HCT116 (cell line): ENCODE measurements at regions not wholly inside any gene's neighbourhood (a gene's known extent, or its start where the extent isn't known, plus 50 kb on each side); places are given as distances from the start of the nearest gene placed in this dataset.

Experiments used
- ATAC-seq: fragments of 200-7000 bp; cut with Tn5 transposase; 2 replicates; pipeline ENCODE4 v1.9.1; 2020; ENCODE audit warnings: mild to moderate bottlenecking, moderate library complexity
- BruUV-seq: library from RNA; stranded (reverse); fragments of 400-500 nt; replicated peaks from 2 replicates; lab custom pipeline; 2021; lab: Mats Ljungman, UMichigan
- CTCF ChIA-PET: fragments of 300-600 bp; sonication (Branson Sonifier 250); formaldehyde crosslinking; loops from one replicate; lab custom pipeline; 2021; ENCODE audit warnings: antibody characterized with exemption; lab: Charles Lee
- POLR2A ChIA-PET: fragments of 300-600, 350-600 bp; sonication (Branson Sonifier 250); formaldehyde crosslinking; loops from one replicate; lab custom pipeline; 2021; ENCODE audit warnings: antibody characterized with exemption; lab: Charles Lee
- RAD21 ChIA-PET, 2 experiments: fragments of 300-600 bp; sonication (Branson Sonifier 250); formaldehyde crosslinking; loops; one replicate each; lab custom pipeline; 2023; ENCODE audit warnings: low total read pairs in 2 of 2; ENCODE audit not compliant: uncharacterized antibody in 2 of 2, unreplicated experiment in 2 of 2, low non-redundant PET in 1 of 2; lab: Charles Lee
- DNase-seq: peaks from one replicate; pipeline ENCODE4 v3.0.0-alpha.2; 2010; ENCODE audit warnings: low read depth, low spot score
- H2AFZ ChIP-seq: fragments of 200-600 bp; shearing (Covaris generic), sonication (generic); 2 replicates; pipeline ENCODE4 v1.6.1; 2017; ENCODE audit warnings: low read depth, mixed run types, mixed read lengths, antibody characterized with exemption, low read length; ENCODE audit not compliant: poor library complexity, severe bottlenecking
- H3K27ac ChIP-seq: 2 replicates; pipeline ENCODE4 v1.5.1; 2012; ENCODE audit warnings: low read depth, low read length
- H3K27me3 ChIP-seq: fragments of 200-600 bp; sonication (generic); 2 replicates; pipeline ENCODE4 v1.6.1; 2016; ENCODE audit warnings: mixed run types, low read length, mixed read lengths; ENCODE audit not compliant: insufficient read depth
- H3K36me3 ChIP-seq, 2 experiments: fragments of 200-500 bp in 1 of 2; fragments of 200-600 bp in 1 of 2; sonication (Bioruptor generic) in 1 of 2; sonication (generic) in 1 of 2; 2 replicates each; pipeline versions ENCODE4 v1.5.1 to v1.6.1; 2014 to 2016; ENCODE audit warnings: low read length in 2 of 2, inconsistent platforms in 1 of 2, mixed read lengths in 1 of 2, mixed run types in 1 of 2; ENCODE audit not compliant: insufficient read depth in 2 of 2, control insufficient read depth in 1 of 2
- H3K4me1 ChIP-seq, 2 experiments: fragments of 200-600 bp in 1 of 2; sonication (generic) in 1 of 2; 2 replicates each; pipeline versions ENCODE4 v1.5.1 to v1.6.1; 2012 to 2017; ENCODE audit warnings: low read length in 2 of 2, inconsistent platforms in 1 of 2, mild to moderate bottlenecking in 1 of 2, mixed read lengths in 1 of 2, mixed run types in 1 of 2, moderate library complexity in 1 of 2; ENCODE audit not compliant: insufficient read depth in 2 of 2, control insufficient read depth in 1 of 2
- H3K4me2 ChIP-seq: fragments of 200-600 bp; sonication (generic); 2 replicates; pipeline ENCODE4 v1.6.1; 2017; ENCODE audit warnings: mixed run types, low read length, mixed read lengths
- H3K4me3 ChIP-seq, 2 experiments: fragments of 200-600 bp in 1 of 2; sonication (generic) in 1 of 2; replicated peaks in 1 of 2; 2 replicates each; pipeline ENCODE4 v1.5.1; 2011 to 2016; ENCODE audit warnings: low read length in 2 of 2, control low read depth in 1 of 2, low read depth in 1 of 2, mild to moderate bottlenecking in 1 of 2, mixed read lengths in 1 of 2, mixed run types in 1 of 2
- H3K79me2 ChIP-seq: fragments of 200-600 bp; sonication (generic); 2 replicates; pipeline ENCODE4 v1.6.1; 2017; ENCODE audit warnings: mild to moderate bottlenecking, mixed run types, low read length, moderate library complexity, mixed read lengths; ENCODE audit not compliant: insufficient read depth
- H3K9ac ChIP-seq: fragments of 200-600 bp; sonication (generic); 2 replicates; pipeline ENCODE4 v1.6.1; 2016; ENCODE audit warnings: low read length, mixed read lengths
- H3K9me2 ChIP-seq: fragments of 200-600 bp; sonication (generic), shearing (Covaris generic); 2 replicates; pipeline ENCODE4 v1.6.1; 2017; ENCODE audit warnings: mixed run types, mild to moderate bottlenecking, moderate library complexity; ENCODE audit not compliant: insufficient read depth
- H3K9me3 ChIP-seq, 2 experiments: fragments of 200-500 bp in 1 of 2; fragments of 200-600 bp in 1 of 2; sonication (Bioruptor generic) in 1 of 2; sonication (generic) in 1 of 2; 2 replicates each; pipeline ENCODE4 v1.6.1; 2014 to 2017; ENCODE audit warnings: low read length in 2 of 2, mixed read lengths in 2 of 2, inconsistent platforms in 1 of 2, low read depth in 1 of 2, mild to moderate bottlenecking in 1 of 2, mixed run types in 1 of 2, moderate library complexity in 1 of 2; ENCODE audit not compliant: control insufficient read depth in 1 of 2, insufficient read depth in 1 of 2
- H4K20me1 ChIP-seq: fragments of 200-600 bp; sonication (generic), shearing (Covaris generic); 2 replicates; pipeline ENCODE4 v1.6.1; 2017; ENCODE audit warnings: mixed run types, mild to moderate bottlenecking, moderate library complexity; ENCODE audit not compliant: insufficient read depth
- ATF3 ChIP-seq: IDR thresholded peaks from 2 replicates; pipeline ENCODE4 v1.6.1; 2012
- CBX3 ChIP-seq: IDR thresholded peaks from 2 replicates; pipeline ENCODE4 v1.6.1; 2012; ENCODE audit warnings: low read depth
- EGR1 ChIP-seq: IDR thresholded peaks from 2 replicates; pipeline ENCODE4 v1.6.1; 2012; ENCODE audit warnings: low read depth
- ELF1 ChIP-seq: IDR thresholded peaks from 2 replicates; pipeline ENCODE4 v1.6.1; 2012; ENCODE audit warnings: low read depth, borderline replicate concordance
- EZH2 ChIP-seq: fragments of 200-600 bp; sonication (generic); IDR thresholded peaks from 2 replicates; pipeline ENCODE4 v1.6.1; 2017; ENCODE audit warnings: antibody characterized with exemption, mixed run types
- FOSL1 ChIP-seq: IDR thresholded peaks from 2 replicates; pipeline ENCODE4 v1.6.1; 2012; ENCODE audit warnings: low read depth
- JUND ChIP-seq: IDR thresholded peaks from 2 replicates; pipeline ENCODE4 v1.6.1; 2012
- MAX ChIP-seq: IDR thresholded peaks from 2 replicates; pipeline ENCODE4 v1.6.1; 2012
- POLR2AphosphoS5 ChIP-seq: IDR thresholded peaks from 2 replicates; pipeline ENCODE4 v1.6.1; 2011; ENCODE audit warnings: mild to moderate bottlenecking, low read depth, low read length, moderate library complexity
- RAD21 ChIP-seq: IDR thresholded peaks from 2 replicates; pipeline ENCODE4 v1.6.1; 2012; ENCODE audit warnings: low read depth, mild to moderate bottlenecking
- SIN3A ChIP-seq: IDR thresholded peaks from 2 replicates; pipeline ENCODE4 v1.6.1; 2012; ENCODE audit warnings: low read depth
- ZBTB33 ChIP-seq: IDR thresholded peaks from 2 replicates; pipeline ENCODE4 v1.6.1; 2011; ENCODE audit warnings: mild to moderate bottlenecking, low read length, moderate library complexity; ENCODE audit not compliant: insufficient replicate concordance; ENCODE audit errors: extremely low read depth
- ZNF274 ChIP-seq: fragments of 200-500 bp; sonication (Bioruptor generic); IDR thresholded peaks from 2 replicates; pipeline ENCODE4 v1.6.1; 2014; ENCODE audit warnings: mild to moderate bottlenecking, low read depth, low read length, inconsistent platforms
- intact Hi-C: fragments of 100-400 bp; cut with micrococcal nuclease; formaldehyde crosslinking; loops from 2 replicates; pipeline ENCODE4 v1.10.0; 2022

- H3K4me2 ChIP-seq: no peak overlapping the region
- H3K9me2 ChIP-seq: no peaks in the 10 kb centered on the region
- intact Hi-C loops: no loop called here
- no TSS peak for BruUV-seq
- H2AFZ ChIP-seq: no peak overlapping the region
- no peaks in the 10 kb centered on the region for H3K79me2 ChIP-seq
- RAD21 ChIA-PET: no interaction called here
- H3K9me3 ChIP-seq: no peaks in the 10 kb centered on the region
- H4K20me1 ChIP-seq: no peaks in the 10 kb centered on the region
- H3K4me3 ChIP-seq: no peak overlapping the region
- POLR2A ChIA-PET: no interaction called here
- CTCF ChIA-PET: no interaction called here
- H3K4me1 ChIP-seq: no peaks in the 10 kb centered on the region
- ATAC-seq: no peak
- TF ChIP-seq ATF3: no peak
- TF ChIP-seq JUND: no peak
- no peak for TF ChIP-seq POLR2AphosphoS5
- no peak for TF ChIP-seq EGR1
- no peak for TF ChIP-seq SIN3A
- no peak for TF ChIP-seq CBX3
- no peak for TF ChIP-seq ELF1
- no peak for TF ChIP-seq ZBTB33
- TF ChIP-seq RAD21: no peak
- TF ChIP-seq ZNF274: no peak
- TF ChIP-seq FOSL1: no peak
- no peak for TF ChIP-seq EZH2
- no peak for TF ChIP-seq MAX
- TF ChIP-seq, all 23 proteins: peak for 0
- H3K27me3 ChIP-seq: no peaks in the 10 kb centered on the region
- DNase-seq: no peak
- no peak overlapping the region for H3K9ac ChIP-seq
- H3K27ac ChIP-seq: no peak overlapping the region
- H3K36me3 ChIP-seq: no peaks in the 10 kb centered on the region
These were observed 1109.2 kb upstream of the ALCAM start for GRCh38 chr3:104257486-104257885.
